Parathyroid adenoma (tissue), 2 donors: ENCODE measurements at regions not wholly inside any gene's neighbourhood (a gene's known extent, or its start where the extent isn't known, plus 50 kb on each side); places are given as distances from the start of the nearest gene placed in this dataset.

ENCODE experiments used
- H2AFZ ChIP-seq: fragments of 300-600 bp; sonication (generic); one replicate; pipeline ENCODE4 v1.7.0; 2017; ENCODE audit warnings: antibody characterized with exemption, mild to moderate bottlenecking
- H3K27ac ChIP-seq: fragments of 300-600 bp; sonication (generic); one replicate; pipeline ENCODE4 v1.7.0; 2017
- H3K27me3 ChIP-seq: fragments of 300-600 bp; sonication (generic); one replicate; pipeline ENCODE4 v1.7.0; 2017; ENCODE audit warnings: low read length; ENCODE audit not compliant: control insufficient read depth, insufficient read depth
- H3K36me3 ChIP-seq: fragments of 300-600 bp; sonication (generic); one replicate; pipeline ENCODE4 v1.7.0; 2017; ENCODE audit warnings: low read length; ENCODE audit not compliant: control insufficient read depth, insufficient read depth
- H3K4me1 ChIP-seq: fragments of 300-600 bp; sonication (generic); one replicate; pipeline ENCODE4 v1.7.0; 2017; ENCODE audit warnings: control low read depth
- H3K4me2 ChIP-seq: fragments of 300-600 bp; sonication (generic); one replicate; pipeline ENCODE4 v1.7.0; 2017; ENCODE audit warnings: low read length
- H3K4me3 ChIP-seq: fragments of 300-600 bp; sonication (generic); one replicate; pipeline ENCODE4 v1.7.0; 2017; ENCODE audit warnings: low read depth, low read length
- H3K79me2 ChIP-seq: fragments of 300-600 bp; sonication (generic); one replicate; pipeline ENCODE4 v1.7.0; 2017; ENCODE audit warnings: control low read depth
- H3K9ac ChIP-seq: fragments of 300-600 bp; sonication (generic); one replicate; pipeline ENCODE4 v1.7.0; 2017; ENCODE audit warnings: mild to moderate bottlenecking
- H3K9me3 ChIP-seq: fragments of 300-600 bp; sonication (generic); one replicate; pipeline ENCODE4 v1.7.0; 2017; ENCODE audit warnings: low read length; ENCODE audit not compliant: control insufficient read depth
- CTCF ChIP-seq: fragments of 300-600 bp; sonication (generic); IDR thresholded peaks from one replicate; pipeline ENCODE4 v1.7.0; 2017; ENCODE audit warnings: antibody characterized with exemption, mild to moderate bottlenecking
- donor health status: primary hyperparathyroidism.

DNA sequence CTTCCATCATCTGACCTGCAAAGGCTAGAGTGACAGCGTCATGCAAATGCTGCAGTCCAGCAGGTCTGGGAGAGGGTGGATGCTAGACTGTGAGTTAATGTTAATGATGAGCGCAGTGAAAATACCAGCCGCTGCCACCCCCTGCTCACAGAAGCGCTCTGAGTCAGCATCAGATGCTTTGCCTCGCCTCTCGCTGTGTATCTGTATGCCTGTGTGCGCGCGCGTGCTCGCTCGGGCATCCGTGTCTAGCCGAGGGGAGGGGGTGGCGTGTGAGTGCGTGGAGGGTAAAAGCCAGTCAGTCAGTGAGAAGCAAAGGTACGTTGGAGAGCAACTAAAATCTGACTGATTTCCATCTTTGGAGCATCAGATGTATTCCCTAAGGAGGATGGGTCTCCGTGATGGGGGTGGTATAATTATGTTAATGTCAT lies 858.7 kb downstream of the USP25 start:
- TF ChIP-seq CTCF, result no peak
- Histone ChIP-seq H3K9me3 (no peaks in the 10 kb centered on the region), H3K36me3 (no peaks in the 10 kb centered on the region), H3K9ac (no peak overlapping the region), H2AFZ (no peak overlapping the region), H3K4me2 (peak overlapping the region; percentile 65), H3K79me2 (no peaks in the 10 kb centered on the region), H3K27ac (no peak overlapping the region), H3K4me3 (peak overlapping the region; percentile 17), H3K4me1 (no peaks in the 10 kb centered on the region), H3K27me3 (no peaks in the 10 kb centered on the region)

- no peaks in the 10 kb centered on the region for H3K79me2 ChIP-seq
- no peaks in the 10 kb centered on the region for H3K27me3 ChIP-seq
- H3K9me3 ChIP-seq, result no peaks in the 10 kb centered on the region
- no peak overlapping the region for H3K4me2 ChIP-seq
- H2AFZ ChIP-seq, result no peak overlapping the region
- H3K27ac ChIP-seq, result no peak overlapping the region
- no peak overlapping the region for H3K4me3 ChIP-seq
- no peaks in the 10 kb centered on the region for H3K4me1 ChIP-seq
- no peak overlapping the region for H3K9ac ChIP-seq
- no peak for TF ChIP-seq CTCF
- H3K36me3 ChIP-seq, result no peaks in the 10 kb centered on the region
Measured at GRCh38 chr21:16589006-16589898, 859.5 kb downstream of the USP25 start.

- no peaks in the 10 kb centered on the region for H3K9me3 ChIP-seq
- no peaks in the 10 kb centered on the region for H3K27me3 ChIP-seq
- no peaks in the 10 kb centered on the region for H3K36me3 ChIP-seq
- H3K9ac ChIP-seq, result no peak overlapping the region
- H3K27ac ChIP-seq, result no peak overlapping the region
- no peak overlapping the region for H2AFZ ChIP-seq
- no peak overlapping the region for H3K4me2 ChIP-seq
- no peak for TF ChIP-seq CTCF
- no peaks in the 10 kb centered on the region for H3K79me2 ChIP-seq
- no peak overlapping the region for H3K4me3 ChIP-seq
- no peaks in the 10 kb centered on the region for H3K4me1 ChIP-seq
Measured at GRCh38 chr21:16590186-16590585, 860.4 kb downstream of the USP25 start.

DNA sequence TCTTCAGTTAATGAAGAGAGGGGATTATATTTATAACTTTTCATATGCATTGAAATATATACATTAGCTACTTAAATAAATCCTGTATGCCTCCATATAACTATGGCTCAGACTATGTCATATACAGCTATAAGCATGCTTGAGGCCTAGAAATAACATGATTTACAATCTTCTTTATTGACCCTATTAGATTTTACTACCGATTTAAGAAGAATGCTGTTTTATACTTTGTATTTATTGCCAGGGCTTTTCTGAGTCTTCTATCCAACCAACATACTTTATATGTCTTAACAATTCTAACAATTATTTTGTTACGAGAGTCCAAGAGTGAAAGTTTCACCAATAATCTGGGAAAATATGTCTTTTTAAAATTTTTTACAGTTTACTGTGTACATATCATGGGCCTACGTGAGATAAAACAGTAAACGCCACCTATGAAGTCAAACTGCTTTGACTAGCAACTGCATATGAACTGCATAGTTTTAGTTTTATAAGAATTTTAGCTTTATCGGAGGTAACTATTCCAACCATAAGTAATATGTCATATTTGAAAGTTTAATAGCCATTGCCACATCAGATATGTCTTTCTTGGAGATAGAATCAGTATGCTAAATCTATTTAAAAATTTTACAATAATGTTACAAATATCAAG lies 861.0 kb downstream of the USP25 start:
- Histone ChIP-seq H3K4me1 (no peaks in the 10 kb centered on the region), H3K27me3 (no peaks in the 10 kb centered on the region), H3K27ac (no peak overlapping the region), H3K79me2 (no peaks in the 10 kb centered on the region), H3K9ac (no peak overlapping the region), H3K9me3 (no peaks in the 10 kb centered on the region), H2AFZ (no peak overlapping the region), H3K4me3 (no peak overlapping the region), H3K4me2 (no peak overlapping the region), H3K36me3 (no peaks in the 10 kb centered on the region)
- no peak for TF ChIP-seq CTCF
